Activated CD8-positive, alpha-beta memory T cell treated with anti-CD3 and anti-CD28 coated beads, Interleukin-2, amount 10 ng/mL, durations not matched to agents 7 days and 5 days (primary cell): ENCODE measurements at regions not wholly inside any gene's neighbourhood (a gene's known extent, or its start where the extent isn't known, plus 50 kb on each side); places are given as distances from the start of the nearest gene placed in this dataset.

ENCODE experiments used
- ATAC-seq: fragments of 150-1000 bp; cut with Tn5 transposase; one replicate; pipeline ENCODE4 v1.10.0; 2021; ENCODE audit warnings: moderate library complexity
- CTCF ChIA-PET: fragments of 350-600 bp; sonication (Branson Sonifier 250); formaldehyde crosslinking; loops from one replicate; lab custom pipeline; 2021; ENCODE audit warnings: antibody characterized with exemption; lab: Charles Lee
- DNase-seq: peaks from one replicate; pipeline ENCODE4 v3.0.0-alpha.2; 2020
- H3K27ac Mint-ChIP-seq: one replicate; pipeline ENCODE4 v1.8.0; 2021; ENCODE audit warnings: mild to moderate bottlenecking, mixed read lengths
- H3K27me3 Mint-ChIP-seq: one replicate; pipeline ENCODE4 v1.8.0; 2021; ENCODE audit warnings: mixed read lengths
- H3K36me3 Mint-ChIP-seq: one replicate; pipeline ENCODE4 v1.8.0; 2021; ENCODE audit warnings: mild to moderate bottlenecking, mixed read lengths
- H3K4me1 Mint-ChIP-seq: one replicate; pipeline ENCODE4 v1.8.0; 2021; ENCODE audit warnings: mixed read lengths
- H3K4me3 Mint-ChIP-seq: one replicate; pipeline ENCODE4 v1.8.0; 2021; ENCODE audit warnings: mild to moderate bottlenecking, moderate library complexity, mixed read lengths
- H3K9me3 Mint-ChIP-seq: one replicate; pipeline ENCODE4 v1.8.0; 2022; ENCODE audit warnings: low read depth, mixed read lengths

DNA sequence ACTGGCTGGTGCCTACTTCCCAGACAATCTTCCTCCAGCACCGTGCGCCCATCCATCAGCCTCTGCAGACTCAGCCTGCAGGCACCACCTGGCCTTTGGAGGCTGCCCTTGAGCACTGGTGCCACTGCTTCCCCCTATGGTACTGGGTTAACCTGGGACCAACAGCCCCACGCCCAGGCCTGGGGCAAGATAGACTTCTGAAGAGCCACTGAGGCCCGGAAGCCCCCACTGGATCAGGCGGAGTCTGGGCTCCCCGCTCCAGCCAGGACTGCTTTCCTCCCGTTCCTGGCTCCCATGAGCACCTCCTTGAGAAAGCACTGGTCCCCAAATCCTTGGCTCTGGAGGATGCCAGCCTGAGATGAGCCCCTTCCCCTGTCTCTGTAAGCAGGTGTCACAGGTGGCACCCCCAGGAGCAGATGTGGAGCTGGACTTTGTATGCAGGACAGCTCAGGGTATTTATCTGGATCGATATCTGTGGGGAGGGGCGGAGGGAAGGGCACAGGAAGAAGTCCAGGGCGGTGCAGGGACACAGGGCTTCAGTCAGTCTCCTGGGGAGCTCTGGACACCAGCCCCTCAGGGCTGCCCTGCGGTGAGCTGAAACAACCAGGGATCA, 206.5 kb upstream of the PPP2R2D start:
- DNase-seq (no peak), ATAC-seq (no peak)
- Mint-ChIP-seq H3K4me1 (no peaks in the 10 kb centered on the region), H3K4me3 (no peak overlapping the region), H3K9me3 (peaks cover 3% of the 10 kb centered on the region), H3K36me3 (no peaks in the 10 kb centered on the region), H3K27me3 (no peaks in the 10 kb centered on the region), H3K27ac (no peak overlapping the region)
- CTCF ChIA-PET, result no interaction called here

DNA sequence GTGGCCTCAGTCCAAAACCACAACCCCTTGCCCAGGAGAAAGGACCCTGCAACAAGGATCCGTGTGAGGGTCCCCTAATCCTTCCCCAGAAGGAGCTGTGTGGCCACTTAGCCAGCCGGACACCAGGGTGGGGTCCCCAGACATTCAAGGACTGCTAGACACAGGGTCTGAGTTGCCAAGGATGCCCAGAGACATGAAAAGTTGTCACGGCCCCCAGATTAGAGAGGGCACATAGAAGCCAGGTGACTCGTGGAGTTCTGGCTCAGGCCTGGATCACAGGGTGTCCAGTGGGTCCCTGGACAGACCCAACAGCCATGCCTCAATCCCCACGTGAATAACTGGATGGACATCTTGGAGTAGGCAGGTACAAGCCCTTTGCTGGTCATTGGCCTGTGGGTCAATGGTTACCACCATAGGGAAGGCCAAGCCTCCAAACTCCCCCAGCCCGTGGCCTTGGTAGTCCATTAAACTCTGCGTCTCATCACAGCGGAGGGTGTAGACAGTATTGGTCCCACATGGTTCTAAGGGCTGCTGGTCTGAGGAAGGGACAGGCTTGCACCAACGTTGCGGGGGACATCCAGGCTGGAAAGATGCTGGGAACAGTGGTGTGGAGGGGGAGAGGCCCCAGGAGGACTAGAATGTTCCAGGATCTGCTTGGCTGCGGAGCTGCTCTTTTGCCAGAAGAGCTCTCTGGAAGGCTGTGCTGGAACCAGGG, 205.9 kb upstream of the PPP2R2D start:
- no peak overlapping the region for H3K4me3 Mint-ChIP-seq
- H3K9me3 Mint-ChIP-seq, result peaks cover 3% of the 10 kb centered on the region
- H3K27me3 Mint-ChIP-seq, result no peaks in the 10 kb centered on the region
- ATAC-seq (no peak), DNase-seq (peak; percentile 21)
- CTCF ChIA-PET, result no interaction called here
- H3K27ac Mint-ChIP-seq, result no peak overlapping the region
- no peaks in the 10 kb centered on the region for H3K4me1 Mint-ChIP-seq
- H3K36me3 Mint-ChIP-seq, result no peaks in the 10 kb centered on the region

DNA sequence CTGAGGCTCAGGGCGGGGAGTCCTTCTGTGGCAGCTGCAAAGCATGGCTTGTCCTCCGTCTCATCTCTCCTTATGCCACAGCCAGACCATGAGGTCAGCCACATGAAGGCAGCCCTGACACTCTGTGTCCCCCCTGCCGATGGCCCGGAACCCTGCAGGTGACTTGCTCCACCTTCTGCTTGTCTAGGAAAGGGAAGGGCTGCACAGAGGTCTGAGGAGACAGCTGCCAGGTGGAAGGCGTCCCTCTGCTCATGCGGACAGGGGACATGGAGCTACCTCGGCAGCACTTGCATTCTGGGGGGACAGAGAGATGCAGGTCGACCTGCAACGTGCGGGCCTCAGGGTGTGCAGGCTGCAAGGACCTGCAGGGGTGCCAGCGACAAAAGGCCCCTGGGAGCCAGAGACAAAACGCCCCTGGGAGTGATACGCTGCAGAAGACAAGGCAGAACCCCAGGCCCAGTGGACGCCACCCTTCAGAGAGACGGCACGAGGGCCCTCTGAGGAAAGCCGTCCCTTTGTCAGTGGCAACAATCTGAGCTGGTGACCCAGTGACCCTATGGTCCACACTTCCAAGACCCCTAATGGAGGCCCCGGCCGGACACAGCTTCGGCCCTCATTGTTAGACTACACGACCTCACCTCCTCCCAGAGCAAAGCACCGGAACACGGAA, 205.2 kb upstream of the PPP2R2D start:
- ATAC-seq, result no peak
- Mint-ChIP-seq H3K27me3 (no peaks in the 10 kb centered on the region), H3K27ac (no peak overlapping the region), H3K4me1 (no peaks in the 10 kb centered on the region), H3K9me3 (no peaks in the 10 kb centered on the region), H3K36me3 (no peaks in the 10 kb centered on the region), H3K4me3 (no peak overlapping the region)
- DNase-seq, result peak; percentile 33
- CTCF ChIA-PET, result no interaction called here

DNA sequence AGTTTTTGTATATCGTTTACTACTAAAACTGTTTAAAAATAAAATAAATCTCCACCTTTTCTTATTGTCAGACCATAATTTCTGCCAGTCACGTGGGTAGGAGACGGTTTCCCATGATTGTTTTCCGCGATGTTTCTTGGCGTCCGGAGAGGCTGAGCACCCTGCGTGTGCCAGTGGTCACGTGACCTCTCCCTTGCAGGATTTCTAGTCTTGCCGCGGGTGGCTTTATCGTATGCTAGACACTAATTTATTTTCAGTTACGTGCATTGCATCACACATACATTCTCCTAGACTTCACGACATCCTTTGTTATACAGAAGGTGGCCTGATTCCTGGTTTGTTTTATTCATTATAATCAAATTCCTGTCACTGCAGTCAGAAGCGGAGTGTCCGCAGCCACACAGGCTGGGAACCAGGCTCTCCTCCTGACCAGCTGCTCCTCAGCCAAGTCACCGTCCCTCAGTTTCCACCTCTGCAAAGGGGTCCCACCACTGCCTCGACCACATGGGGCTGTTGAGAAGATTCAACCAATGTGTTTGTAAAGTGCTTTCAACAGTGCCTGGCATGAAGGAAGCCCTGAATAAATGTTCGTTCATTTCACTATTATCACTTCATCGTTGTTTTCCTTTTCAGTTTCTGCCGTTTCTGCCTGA, 203.2 kb upstream of the PPP2R2D start:
- DNase-seq (peak; percentile 33), ATAC-seq (no peak)
- H3K4me1 Mint-ChIP-seq, result no peaks in the 10 kb centered on the region
- H3K36me3 Mint-ChIP-seq, result no peaks in the 10 kb centered on the region
- no peak overlapping the region for H3K27ac Mint-ChIP-seq
- no peaks in the 10 kb centered on the region for H3K9me3 Mint-ChIP-seq
- no peaks in the 10 kb centered on the region for H3K27me3 Mint-ChIP-seq
- CTCF ChIA-PET, result no interaction called here
- H3K4me3 Mint-ChIP-seq, result no peak overlapping the region

DNA sequence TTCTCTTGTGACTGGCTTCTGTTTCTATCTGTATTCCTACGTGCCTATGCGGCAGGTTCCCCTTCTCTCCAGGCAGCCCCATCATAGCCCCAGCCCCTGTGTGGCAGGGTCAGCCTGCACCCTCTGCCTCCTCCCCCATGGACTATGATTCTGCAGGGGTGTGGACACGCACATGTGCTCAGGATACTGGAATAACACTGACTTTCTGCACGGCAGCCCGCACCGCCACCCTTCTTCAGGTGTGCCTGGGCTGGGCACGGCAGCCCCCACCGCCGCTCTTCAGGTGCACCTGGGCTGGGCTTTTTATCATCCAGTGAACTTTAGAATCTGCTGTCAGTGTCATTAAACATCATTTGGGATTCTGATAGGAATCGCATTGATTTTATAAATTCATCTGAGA, 202.6 kb upstream of the PPP2R2D start:
- Mint-ChIP-seq H3K4me1 (no peaks in the 10 kb centered on the region), H3K27me3 (no peaks in the 10 kb centered on the region), H3K9me3 (no peaks in the 10 kb centered on the region), H3K27ac (no peak overlapping the region), H3K36me3 (no peaks in the 10 kb centered on the region), H3K4me3 (no peak overlapping the region)
- ATAC-seq, result no peak
- no peak for DNase-seq
- CTCF ChIA-PET, result no interaction called here

DNA sequence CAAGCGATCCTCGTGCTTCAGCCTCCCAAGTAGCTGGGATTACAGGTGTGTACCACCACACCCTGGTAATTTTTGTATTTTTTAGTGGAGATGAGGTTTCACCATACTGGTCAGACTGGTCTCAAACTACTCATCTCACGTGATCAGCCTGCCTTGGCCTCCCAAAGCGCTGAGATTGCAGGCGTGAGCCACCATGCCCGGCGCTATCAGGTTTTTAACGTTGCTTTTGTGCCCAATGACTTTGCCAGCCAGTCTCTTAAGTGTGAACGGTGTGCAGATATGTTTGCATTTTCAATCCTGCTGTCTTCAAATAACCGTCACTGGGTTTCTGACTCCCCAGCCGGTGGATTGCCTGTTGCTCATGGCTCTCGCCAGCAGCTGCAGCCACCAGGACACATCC, 201.8 kb upstream of the PPP2R2D start:
- CTCF ChIA-PET, result no interaction called here
- Mint-ChIP-seq H3K27me3 (no peaks in the 10 kb centered on the region), H3K9me3 (no peaks in the 10 kb centered on the region), H3K27ac (no peak overlapping the region), H3K4me1 (no peaks in the 10 kb centered on the region), H3K36me3 (no peaks in the 10 kb centered on the region), H3K4me3 (no peak overlapping the region)
- no peak for DNase-seq
- ATAC-seq, result no peak

DNA sequence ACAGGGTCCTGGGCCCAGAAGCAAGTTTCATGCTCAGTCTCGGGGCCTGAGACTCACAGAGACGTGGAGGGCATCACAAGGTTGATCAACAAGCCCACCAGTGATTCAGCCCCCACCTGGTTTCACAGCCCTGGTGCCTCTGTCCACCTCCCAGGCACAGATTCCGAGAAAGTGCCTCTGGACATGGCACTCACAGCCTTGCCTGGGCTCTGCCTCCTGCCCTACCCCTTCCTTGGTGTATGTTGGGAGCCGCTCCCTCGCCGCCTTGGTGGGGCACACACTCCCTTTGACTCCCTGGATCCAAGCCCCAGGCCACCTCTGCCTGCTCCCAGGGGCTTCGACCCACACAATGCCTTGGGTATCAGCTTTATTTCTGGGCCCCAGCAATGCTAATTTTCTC, 200.8 kb upstream of the PPP2R2D start:
- Mint-ChIP-seq H3K27ac (no peak overlapping the region), H3K27me3 (no peaks in the 10 kb centered on the region), H3K4me3 (no peak overlapping the region), H3K36me3 (no peaks in the 10 kb centered on the region), H3K4me1 (no peaks in the 10 kb centered on the region), H3K9me3 (no peaks in the 10 kb centered on the region)
- peak; percentile 33 for DNase-seq
- CTCF ChIA-PET, result no interaction called here
- ATAC-seq, result no peak

DNA sequence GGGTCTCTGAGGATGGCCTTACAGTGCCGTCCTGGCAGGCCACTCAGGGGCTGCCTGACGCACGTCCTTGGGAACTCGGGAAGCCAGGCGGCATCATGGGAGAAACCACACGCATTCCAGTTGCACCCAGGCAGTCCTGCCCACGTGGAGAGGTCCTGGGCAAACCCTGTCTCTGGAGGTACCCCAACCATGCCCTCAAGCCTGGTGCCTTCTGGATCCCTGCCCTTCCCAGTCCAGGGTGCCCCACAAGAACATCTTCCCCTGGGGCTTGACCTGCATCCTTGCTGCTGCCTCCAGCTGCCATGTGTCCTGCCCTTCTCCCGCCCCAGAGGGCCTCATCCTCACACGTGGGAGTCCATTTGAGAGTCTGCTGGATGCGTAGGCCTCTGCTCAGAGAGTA, 200.3 kb upstream of the PPP2R2D start:
- no peaks in the 10 kb centered on the region for H3K36me3 Mint-ChIP-seq
- no peaks in the 10 kb centered on the region for H3K4me1 Mint-ChIP-seq
- CTCF ChIA-PET, result no interaction called here
- H3K27ac Mint-ChIP-seq, result no peak overlapping the region
- no peak overlapping the region for H3K4me3 Mint-ChIP-seq
- H3K9me3 Mint-ChIP-seq, result no peaks in the 10 kb centered on the region
- H3K27me3 Mint-ChIP-seq, result no peaks in the 10 kb centered on the region
- DNase-seq (peak; percentile 23), ATAC-seq (no peak)

DNA sequence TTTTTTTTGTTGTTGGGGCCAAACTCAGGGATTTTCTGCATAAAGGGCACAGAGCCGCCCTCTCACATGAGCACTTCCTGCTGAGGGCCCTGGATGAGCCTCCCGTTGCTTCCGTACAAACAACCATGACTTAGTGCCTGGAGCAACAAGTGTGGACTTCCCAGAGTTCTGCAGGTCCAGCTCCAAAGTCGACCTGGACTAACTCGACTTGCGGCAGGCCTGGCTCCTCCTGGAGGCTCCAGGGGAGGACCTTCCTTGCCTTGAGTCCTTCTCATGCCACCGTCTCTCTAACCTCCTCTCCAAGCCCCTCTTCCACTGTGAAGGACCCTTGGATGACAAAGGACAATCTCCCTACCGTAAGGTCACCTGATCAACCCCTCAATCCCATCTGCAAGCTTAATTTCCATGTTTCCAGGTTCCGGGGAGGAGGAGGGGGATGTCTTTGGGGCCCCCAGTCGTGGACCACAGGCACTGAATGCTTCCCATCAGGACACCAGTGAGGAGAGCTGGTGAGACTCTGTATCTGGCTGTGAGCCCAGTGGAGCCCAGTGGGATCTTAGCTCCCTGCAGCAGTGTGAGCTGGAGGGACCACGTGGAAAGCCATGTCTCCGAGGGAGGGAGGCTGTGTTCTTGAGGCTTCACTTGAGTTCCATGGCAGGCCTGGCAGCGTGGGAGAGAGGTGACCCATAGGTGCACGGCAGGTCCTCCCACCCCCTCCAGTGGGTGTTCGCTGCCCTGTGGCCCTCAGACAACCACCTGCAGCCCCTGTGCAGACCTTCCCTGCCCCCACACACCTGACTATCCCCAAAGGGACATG, 199.5 kb upstream of the PPP2R2D start:
- no peaks in the 10 kb centered on the region for H3K4me1 Mint-ChIP-seq
- H3K27ac Mint-ChIP-seq, result no peak overlapping the region
- H3K27me3 Mint-ChIP-seq, result no peaks in the 10 kb centered on the region
- no peak for DNase-seq
- no peaks in the 10 kb centered on the region for H3K9me3 Mint-ChIP-seq
- no peaks in the 10 kb centered on the region for H3K36me3 Mint-ChIP-seq
- CTCF ChIA-PET, result no interaction called here
- no peak for ATAC-seq
- H3K4me3 Mint-ChIP-seq, result no peak overlapping the region

DNA sequence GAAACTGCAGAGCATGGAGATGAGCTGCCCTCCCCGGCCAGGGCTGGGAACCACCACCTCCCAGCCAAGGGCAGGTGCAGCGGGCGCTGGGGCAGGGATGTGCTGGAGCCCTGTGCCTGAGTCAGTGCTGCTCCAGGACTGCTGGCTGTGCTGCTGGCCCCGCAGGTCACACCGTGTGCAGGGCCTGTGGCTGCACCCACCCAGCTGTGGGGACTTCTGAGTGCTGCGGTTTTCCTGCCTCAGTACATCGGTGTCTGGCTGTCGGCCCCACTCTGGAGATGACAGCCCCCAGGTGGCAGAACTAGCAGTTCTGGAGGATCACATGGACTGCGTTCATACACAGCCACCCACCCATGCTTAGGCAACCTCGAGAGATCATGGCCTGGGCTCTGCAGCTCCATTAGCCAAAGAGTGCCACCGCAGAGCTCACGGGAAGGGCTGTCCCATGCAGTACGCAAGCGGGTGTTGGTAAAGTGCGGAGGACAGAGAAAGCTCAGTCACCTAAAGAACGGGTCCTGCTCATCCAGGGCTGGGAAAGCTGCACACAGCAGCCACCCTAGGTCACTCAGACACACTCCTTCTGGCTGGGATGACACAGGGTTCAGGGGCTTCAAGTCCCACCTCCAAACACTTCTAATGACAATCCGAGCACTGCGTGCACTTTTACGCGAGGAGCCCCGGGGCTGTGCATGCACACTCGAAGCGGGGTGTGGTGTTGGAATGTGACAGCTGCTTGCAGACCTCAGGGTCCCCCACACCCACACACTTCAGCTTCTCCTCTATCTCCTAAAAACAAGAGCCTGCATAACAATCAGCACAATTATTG, 198.1 kb upstream of the PPP2R2D start:
- no peak overlapping the region for H3K4me3 Mint-ChIP-seq
- CTCF ChIA-PET, result no interaction called here
- no peak overlapping the region for H3K27ac Mint-ChIP-seq
- H3K27me3 Mint-ChIP-seq, result no peaks in the 10 kb centered on the region
- H3K36me3 Mint-ChIP-seq, result no peaks in the 10 kb centered on the region
- DNase-seq (no peak), ATAC-seq (no peak)
- H3K4me1 Mint-ChIP-seq, result no peaks in the 10 kb centered on the region
- H3K9me3 Mint-ChIP-seq, result no peaks in the 10 kb centered on the region

DNA sequence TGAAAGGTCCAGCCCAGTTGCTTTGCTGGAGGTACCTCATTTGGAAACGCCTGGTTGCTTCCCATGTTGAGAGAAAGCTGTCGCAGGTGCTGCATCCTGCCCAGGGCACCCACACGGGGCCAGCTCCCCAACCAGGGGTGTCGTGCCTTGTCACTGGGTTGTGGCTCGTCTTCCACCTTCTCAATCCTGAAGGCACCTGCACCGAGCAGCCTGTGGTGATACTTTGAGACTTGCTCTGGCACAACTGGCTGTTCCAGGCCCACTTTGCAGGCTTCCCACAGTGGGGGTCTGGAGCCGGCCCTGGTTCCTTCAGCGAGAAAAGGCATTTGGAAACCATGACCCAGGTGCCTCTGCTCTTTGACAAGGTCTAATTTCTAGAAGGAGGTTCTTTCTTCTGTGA, 197.3 kb upstream of the PPP2R2D start:
- CTCF ChIA-PET, result no interaction called here

DNA sequence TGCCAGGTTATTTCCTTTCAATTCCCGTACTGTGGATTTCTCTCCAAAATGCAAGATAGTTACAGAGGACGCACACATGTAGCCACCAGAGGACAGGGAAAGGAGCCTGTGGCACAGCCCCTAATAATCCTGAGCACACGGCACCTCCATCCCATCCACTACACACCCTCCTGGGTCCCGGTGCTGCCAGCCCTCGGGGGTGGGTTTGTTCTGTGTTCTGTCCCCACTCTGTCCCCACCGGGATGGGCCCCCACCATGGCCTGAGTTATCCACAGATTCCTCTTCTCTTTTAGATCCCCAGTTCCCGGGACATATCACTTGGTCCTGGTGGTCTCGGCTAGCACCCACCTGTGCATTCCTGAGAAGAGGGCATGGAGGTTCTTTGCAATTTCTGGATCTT, 196.9 kb upstream of the PPP2R2D start:
- DNase-seq (no peak), ATAC-seq (no peak)
- no peaks in the 10 kb centered on the region for H3K36me3 Mint-ChIP-seq
- no peak overlapping the region for H3K27ac Mint-ChIP-seq
- no peaks in the 10 kb centered on the region for H3K9me3 Mint-ChIP-seq
- H3K4me1 Mint-ChIP-seq, result no peaks in the 10 kb centered on the region
- CTCF ChIA-PET, result no interaction called here
- no peaks in the 10 kb centered on the region for H3K27me3 Mint-ChIP-seq
- no peak overlapping the region for H3K4me3 Mint-ChIP-seq

More for the DNA sequence above, 197.3 kb upstream of the PPP2R2D start:
- no peaks in the 10 kb centered on the region for H3K27me3 Mint-ChIP-seq
- H3K27ac Mint-ChIP-seq, result no peak overlapping the region
- DNase-seq (no peak), ATAC-seq (no peak)
- no peaks in the 10 kb centered on the region for H3K4me1 Mint-ChIP-seq
- H3K36me3 Mint-ChIP-seq, result no peaks in the 10 kb centered on the region
- H3K4me3 Mint-ChIP-seq, result no peak overlapping the region
- H3K9me3 Mint-ChIP-seq, result no peaks in the 10 kb centered on the region
